OCI-LY7 (cell line): ENCODE measurements at regions not wholly inside any gene's neighbourhood (a gene's known extent, or its start where the extent isn't known, plus 50 kb on each side); places are given as distances from the start of the nearest gene placed in this dataset.

Experiments used
- BruUV-seq: library from RNA; stranded (reverse); fragments of 400-500 nt; replicated peaks from 2 replicates; lab custom pipeline; 2021; lab: Mats Ljungman, UMichigan
- CTCF ChIA-PET: fragments of 300-600 bp; sonication (Branson Sonifier 250); formaldehyde crosslinking; loops from one replicate; lab custom pipeline; 2022; ENCODE audit warnings: antibody characterized with exemption; ENCODE audit not compliant: unreplicated experiment; lab: Charles Lee
- POLR2A ChIA-PET: fragments of 300-600 bp; sonication (Branson Sonifier 250); formaldehyde crosslinking; loops from one replicate; lab custom pipeline; 2022; ENCODE audit warnings: antibody characterized with exemption; lab: Charles Lee
- DNase-seq: peaks from one replicate; pipeline ENCODE4 v3.0.0-alpha.2; 2015; ENCODE audit warnings: low spot score
- H2AFZ ChIP-seq: fragments of 200-600 bp; sonication (generic), shearing (Covaris generic); 2 replicates; pipeline ENCODE4 v1.6.1; 2014; ENCODE audit warnings: mild to moderate bottlenecking, antibody characterized with exemption, low read length, moderate library complexity
- H3K27ac ChIP-seq: fragments of 200-600 bp; sonication (generic); 2 replicates; pipeline ENCODE4 v1.5.1; 2014; ENCODE audit warnings: mixed run types, low read depth, mild to moderate bottlenecking, moderate library complexity, low read length, inconsistent platforms; ENCODE audit not compliant: poor library complexity, severe bottlenecking
- H3K36me3 ChIP-seq: fragments of 200-600 bp; sonication (generic); 2 replicates; pipeline ENCODE4 v1.6.1; 2014; ENCODE audit warnings: mild to moderate bottlenecking, antibody characterized with exemption, low read length, moderate library complexity, mixed read lengths; ENCODE audit not compliant: insufficient read depth
- H3K4me1 ChIP-seq: fragments of 200-600 bp; sonication (generic); 2 replicates; pipeline ENCODE4 v1.5.1; 2014; ENCODE audit warnings: mild to moderate bottlenecking, low read length; ENCODE audit not compliant: insufficient read depth, poor library complexity, severe bottlenecking
- H3K4me2 ChIP-seq: fragments of 200-600 bp; sonication (generic); 2 replicates; pipeline ENCODE4 v1.6.1; 2014; ENCODE audit warnings: mild to moderate bottlenecking, low read length
- H3K4me3 ChIP-seq: fragments of 200-600 bp; sonication (generic); 2 replicates; pipeline ENCODE4 v1.5.1; 2014; ENCODE audit warnings: mild to moderate bottlenecking, low read depth, low read length; ENCODE audit not compliant: poor library complexity, severe bottlenecking
- H3K79me2 ChIP-seq: fragments of 200-600 bp; sonication (generic); 2 replicates; pipeline ENCODE4 v1.6.1; 2016; ENCODE audit warnings: low read depth, mild to moderate bottlenecking, low read length, moderate library complexity, mixed read lengths; ENCODE audit not compliant: insufficient read depth
- H3K9me2 ChIP-seq: fragments of 200-600 bp; sonication (generic); 2 replicates; pipeline ENCODE4 v1.6.1; 2016; ENCODE audit warnings: mild to moderate bottlenecking, low read length, mixed read lengths; ENCODE audit not compliant: insufficient read depth
- H3K9me3 ChIP-seq: fragments of 200-600 bp; sonication (generic); 2 replicates; pipeline ENCODE4 v1.6.1; 2014; ENCODE audit warnings: mild to moderate bottlenecking, mixed run types, low read length, mixed read lengths
- H4K20me1 ChIP-seq: fragments of 200-600 bp; sonication (generic); 2 replicates; pipeline ENCODE4 v1.6.1; 2014; ENCODE audit warnings: mild to moderate bottlenecking, antibody characterized with exemption, low read length, moderate library complexity, mixed read lengths; ENCODE audit not compliant: insufficient read depth
- CTCF ChIP-seq: fragments of 200-600 bp; sonication (generic); conservative IDR thresholded peaks from 2 replicates; pipeline ENCODE4 v1.5.1; 2014; ENCODE audit warnings: mild to moderate bottlenecking, antibody characterized with exemption, low read length, moderate library complexity, mixed read lengths
- EZH2phosphoT487 ChIP-seq: fragments of 200-600 bp; sonication (generic); IDR thresholded peaks from 2 replicates; pipeline ENCODE4 v1.6.1; 2018; ENCODE audit warnings: low read depth, borderline replicate concordance, mild to moderate bottlenecking, mixed run types, antibody characterized with exemption, low read length, moderate library complexity, mixed read lengths
- intact Hi-C: fragments of 100-400 bp; cut with micrococcal nuclease; formaldehyde crosslinking; loops from one replicate; pipeline ENCODE4 v1.10.0; 2022; ENCODE audit not compliant: unreplicated experiment

GRCh38 chr4:4664234-4664633 is 122.4 kb upstream of the STX18 start:
- POLR2A ChIA-PET, result no interaction called here
- Histone ChIP-seq H3K4me2 (no peak overlapping the region), H3K27ac (no peak overlapping the region), H3K9me2 (no peaks in the 10 kb centered on the region), H3K79me2 (no peaks in the 10 kb centered on the region), H3K4me3 (no peak overlapping the region), H2AFZ (no peak overlapping the region), H3K9me3 (no peaks in the 10 kb centered on the region), H3K36me3 (no peaks in the 10 kb centered on the region), H4K20me1 (no peaks in the 10 kb centered on the region), H3K4me1 (no peaks in the 10 kb centered on the region)
- no peak for DNase-seq
- intact Hi-C loops, result no loop called here
- no TSS peak for BruUV-seq
- CTCF ChIA-PET, result no interaction called here
- TF ChIP-seq EZH2phosphoT487 (no peak), CTCF (no peak)

DNA sequence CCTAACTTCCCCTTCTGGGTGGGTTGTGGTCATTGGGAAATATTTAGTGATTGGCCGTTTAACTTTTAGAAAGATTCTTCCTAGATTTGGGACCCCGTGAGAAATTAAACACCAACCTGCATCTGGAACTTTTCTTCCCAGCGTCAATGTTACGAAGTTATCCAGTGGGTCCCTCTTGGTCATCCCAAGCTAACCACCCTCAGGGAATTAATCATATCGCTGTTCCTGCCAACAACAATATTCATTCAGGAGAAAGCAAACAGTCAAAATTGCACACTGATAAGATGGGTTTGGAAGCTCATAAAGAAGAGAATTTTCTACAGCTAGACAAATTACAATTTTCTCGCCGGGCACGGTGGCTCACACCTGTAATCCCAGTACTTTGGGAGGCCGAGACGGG is 121.2 kb upstream of the STX18 start:
- TF ChIP-seq EZH2phosphoT487 (no peak), CTCF (no peak)
- no peaks in the 10 kb centered on the region for H3K36me3 ChIP-seq
- no peak overlapping the region for H2AFZ ChIP-seq
- no peak overlapping the region for H3K4me3 ChIP-seq
- no TSS peak for BruUV-seq
- no peaks in the 10 kb centered on the region for H3K9me2 ChIP-seq
- no peaks in the 10 kb centered on the region for H3K4me1 ChIP-seq
- H3K4me2 ChIP-seq, result no peak overlapping the region
- POLR2A ChIA-PET, result no interaction called here
- H4K20me1 ChIP-seq, result no peaks in the 10 kb centered on the region
- H3K27ac ChIP-seq, result no peak overlapping the region
- H3K9me3 ChIP-seq, result no peaks in the 10 kb centered on the region
- intact Hi-C loops, result no loop called here
- DNase-seq, result no peak
- CTCF ChIA-PET, result no interaction called here
- no peaks in the 10 kb centered on the region for H3K79me2 ChIP-seq

- Histone ChIP-seq H3K36me3 (no peaks in the 10 kb centered on the region), H3K4me3 (no peak overlapping the region), H3K4me2 (no peak overlapping the region), H3K79me2 (no peaks in the 10 kb centered on the region), H3K4me1 (no peaks in the 10 kb centered on the region), H4K20me1 (no peaks in the 10 kb centered on the region), H2AFZ (no peak overlapping the region), H3K27ac (no peak overlapping the region), H3K9me3 (no peaks in the 10 kb centered on the region), H3K9me2 (no peaks in the 10 kb centered on the region)
- intact Hi-C loops, result no loop called here
- CTCF ChIA-PET, result no interaction called here
- POLR2A ChIA-PET, result no interaction called here
- DNase-seq, result no peak
- no peak for TF ChIP-seq EZH2phosphoT487
- no peak for TF ChIP-seq CTCF
- no TSS peak for BruUV-seq
Measured at GRCh38 chr4:4662230-4662629, 120.4 kb upstream of the STX18 start.
